ENCODE measurements at regions not wholly inside any gene's neighbourhood (a gene's known extent, or its start where the extent isn't known, plus 50 kb on each side); places are given as distances from the start of the nearest gene placed in this dataset.

DNA sequence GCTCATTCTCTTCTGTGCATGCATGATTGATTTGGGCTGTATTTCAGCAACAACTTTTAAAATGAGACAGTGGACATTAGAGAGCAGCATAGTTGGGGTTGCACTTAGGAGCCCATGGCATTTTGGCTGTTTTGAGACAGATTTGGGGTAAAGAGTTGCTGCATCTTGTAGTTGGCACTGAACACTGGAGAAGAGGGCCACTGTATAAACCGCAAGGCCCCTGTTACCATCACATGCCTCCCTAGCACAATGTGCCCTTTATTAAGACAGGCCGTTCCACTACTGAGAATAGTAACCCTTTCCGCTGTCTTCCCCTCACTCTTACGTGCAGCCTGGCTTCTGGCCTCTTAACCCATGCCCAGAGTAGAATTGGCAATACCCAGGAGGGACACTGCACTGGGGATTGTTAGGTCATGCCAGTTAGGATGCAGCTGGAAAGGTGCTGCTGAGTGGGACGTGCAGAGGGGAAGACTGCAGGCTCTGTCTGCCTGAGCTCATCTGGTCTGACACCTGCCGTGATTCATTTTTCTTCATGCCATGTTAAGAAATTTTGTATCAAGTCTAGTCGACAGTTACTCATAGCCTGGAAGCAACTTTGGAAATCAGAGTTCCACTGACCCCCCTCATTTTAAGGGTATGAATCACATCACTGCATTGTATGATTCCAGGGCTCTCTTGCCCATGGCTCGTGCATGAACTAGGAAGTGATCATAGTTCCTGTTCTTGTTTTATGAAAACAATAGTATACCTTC is 146.9 kb upstream of the DMRT1 start:
- no peak for DNase-seq

GRCh38 chr9:695252-695651 is 146.2 kb upstream of the DMRT1 start:
- DNase-seq, result no peak

DNA sequence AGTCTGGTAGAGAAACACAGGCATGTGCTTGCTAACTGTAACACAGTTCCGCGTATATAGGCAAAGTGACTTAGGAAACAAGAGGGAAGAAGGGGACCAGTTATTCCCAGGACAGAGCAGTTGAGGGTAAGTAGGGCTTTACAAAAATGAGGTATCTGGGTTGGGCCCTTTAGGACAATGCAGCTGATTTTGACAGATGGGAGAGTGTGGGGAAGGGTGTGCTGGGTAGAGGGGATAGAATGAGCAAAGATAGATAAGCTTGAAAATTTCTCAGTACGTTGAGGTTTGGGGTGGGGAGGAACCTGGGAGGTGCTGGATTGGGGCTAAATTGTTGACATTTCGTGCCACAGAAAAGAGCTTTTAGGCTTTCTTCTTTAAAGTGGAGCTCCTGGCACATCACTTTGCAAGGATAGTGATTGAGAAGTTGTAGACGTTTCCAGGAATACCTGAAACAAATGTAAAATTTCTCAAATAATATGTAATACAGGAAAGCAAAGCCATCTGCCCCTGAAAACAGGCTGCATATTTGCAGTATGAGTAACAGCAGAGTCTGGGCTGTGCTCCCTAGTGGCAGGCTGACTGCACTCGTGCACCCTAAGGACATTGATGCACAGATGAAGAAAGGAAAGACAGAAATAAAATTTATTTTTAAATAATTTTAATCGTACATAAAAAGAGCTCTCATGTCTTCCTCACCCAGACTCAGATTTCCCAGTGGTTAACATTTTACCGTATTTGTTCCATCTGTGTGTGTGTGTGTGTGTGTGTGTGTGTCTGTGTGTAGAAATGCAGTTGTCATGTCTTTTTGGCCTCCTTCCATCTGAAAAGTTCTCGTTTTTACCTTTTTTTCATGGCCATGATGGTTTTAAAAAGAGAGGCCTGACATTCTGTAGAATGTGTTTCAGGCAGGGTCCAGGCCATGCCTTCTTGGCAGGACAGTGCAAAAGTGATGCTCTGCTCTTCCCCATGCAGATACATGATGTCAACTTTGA is 144.9 kb upstream of the DMRT1 start:
- DNase-seq, result no peak

GRCh38 chr9:698276-698675 is 143.2 kb upstream of the DMRT1 start:
- no peak for DNase-seq

DNA sequence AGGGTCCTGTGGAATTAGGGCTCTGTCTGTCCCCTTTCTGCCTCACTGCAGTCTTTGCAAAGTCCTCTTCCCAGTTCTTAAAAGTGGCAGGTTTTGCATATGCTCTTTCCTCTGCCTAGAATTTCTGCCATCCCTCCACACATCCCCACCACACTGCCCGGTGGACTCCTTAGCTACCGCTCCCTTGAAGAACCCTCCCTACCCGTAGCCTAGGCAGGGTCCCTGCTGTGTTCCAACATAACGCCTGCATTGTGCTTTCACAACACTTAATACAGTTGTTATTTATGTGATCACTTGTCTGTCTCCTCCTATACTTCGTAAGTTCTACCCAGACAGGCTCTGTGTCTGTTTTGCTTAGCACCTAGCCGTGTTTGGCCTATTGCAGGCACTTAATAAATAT is 142.5 kb upstream of the DMRT1 start:
- no peak for DNase-seq

- DNase-seq, result no peak
Observed at GRCh38 chr9:699396-699795, 142.1 kb upstream of the DMRT1 start.

DNA sequence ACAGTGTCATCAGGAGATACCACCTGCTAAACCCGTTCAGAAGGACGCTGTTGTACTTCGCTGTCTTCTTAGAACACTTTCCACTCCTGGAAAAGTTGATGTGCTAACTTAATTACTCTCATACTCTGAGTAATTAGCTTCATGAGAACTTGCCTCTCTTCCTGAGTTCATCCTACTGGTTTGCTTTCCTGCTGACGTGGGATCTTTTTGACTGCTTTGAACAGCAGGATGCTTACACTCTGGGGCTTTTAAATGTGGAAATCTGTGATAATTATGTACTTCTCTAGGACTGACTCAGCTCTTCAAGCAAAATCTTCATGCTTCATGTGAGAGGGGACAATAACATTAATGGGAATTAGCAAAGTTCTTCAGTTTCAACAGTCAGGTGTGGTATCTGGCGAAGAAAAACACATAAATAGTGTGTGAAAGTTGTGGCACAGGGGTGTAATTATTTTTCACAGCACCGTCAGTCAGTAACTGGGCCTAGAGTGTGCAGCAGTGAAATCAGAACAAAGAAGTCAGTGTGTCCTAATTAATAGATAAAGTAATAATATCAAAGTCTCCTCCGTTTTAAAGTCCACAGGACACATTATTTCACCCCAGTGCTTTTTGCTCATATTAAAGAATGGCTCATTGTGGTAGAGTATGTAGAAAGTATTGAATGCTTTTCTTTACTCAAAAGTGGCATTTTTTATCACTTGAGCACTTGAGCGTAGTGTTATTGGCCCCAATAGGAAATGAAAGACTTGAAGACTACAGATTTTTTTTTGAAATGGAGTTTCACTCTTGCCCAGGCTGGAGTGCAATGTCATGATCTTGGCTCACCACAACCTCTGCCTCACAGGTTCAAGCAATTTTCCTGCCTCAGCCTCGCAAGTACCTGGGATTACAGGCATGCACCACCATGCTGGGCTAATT is 140.9 kb upstream of the DMRT1 start:
- DNase-seq, result no peak

- no peak for DNase-seq
Observed at GRCh38 chr9:703392-703791, 138.1 kb upstream of the DMRT1 start.

- no peak for DNase-seq
Observed at GRCh38 chr9:706073-706472, 135.4 kb upstream of the DMRT1 start.

GRCh38 chr9:706606-707459 is 134.7 kb upstream of the DMRT1 start:
- DNase-seq, result no peak

DNA sequence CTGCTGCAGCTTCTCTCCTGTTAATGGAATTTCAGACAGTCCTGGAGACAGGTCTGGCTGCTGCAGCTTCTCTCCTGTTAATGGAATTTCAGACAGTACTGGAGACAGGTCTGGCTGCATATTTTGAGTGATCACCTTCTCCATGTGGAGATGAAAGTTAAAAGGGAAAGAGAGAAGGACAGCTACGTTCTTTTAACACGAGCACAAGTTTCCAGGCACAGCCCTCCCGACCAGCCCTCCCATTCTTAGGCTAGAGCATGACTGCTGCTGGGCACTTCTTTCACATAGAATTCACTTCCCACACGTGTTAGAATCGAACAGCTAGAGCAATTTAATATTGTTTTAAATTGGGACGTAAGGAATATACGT is 133.3 kb upstream of the DMRT1 start:
- no peak for DNase-seq

GRCh38 chr9:708551-709432 is 132.7 kb upstream of the DMRT1 start:
- no peak for DNase-seq

DNA sequence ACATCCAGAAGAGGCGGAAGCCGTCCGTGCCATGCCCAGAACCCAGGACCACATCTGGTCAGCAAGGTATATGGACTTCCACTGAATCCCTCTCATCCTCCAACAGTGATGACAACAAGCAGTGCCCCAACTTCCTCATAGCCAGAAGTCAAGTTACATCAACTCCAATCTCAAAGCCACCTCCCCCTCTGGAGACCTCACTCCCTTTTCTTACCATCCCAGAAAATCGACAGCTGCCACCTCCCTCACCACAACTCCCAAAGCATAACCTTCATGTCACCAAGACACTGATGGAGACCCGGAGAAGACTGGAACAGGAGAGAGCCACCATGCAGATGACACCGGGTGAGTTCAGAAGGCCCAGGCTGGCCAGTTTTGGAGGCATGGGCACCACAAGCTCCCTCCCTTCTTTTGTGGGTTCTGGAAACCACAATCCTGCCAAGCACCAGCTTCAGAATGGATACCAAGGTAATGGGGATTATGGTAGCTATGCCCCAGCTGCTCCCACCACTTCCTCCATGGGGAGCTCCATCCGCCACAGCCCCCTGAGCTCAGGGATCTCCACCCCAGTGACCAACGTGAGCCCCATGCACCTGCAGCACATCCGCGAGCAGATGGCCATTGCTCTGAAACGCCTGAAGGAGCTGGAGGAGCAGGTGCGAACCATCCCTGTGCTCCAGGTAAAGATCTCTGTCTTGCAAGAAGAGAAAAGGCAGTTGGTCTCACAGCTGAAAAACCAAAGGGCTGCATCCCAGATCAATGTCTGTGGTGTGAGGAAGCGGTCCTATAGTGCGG is 130.3 kb upstream of the DMRT1 start:
- DNase-seq, result no peak

DNA sequence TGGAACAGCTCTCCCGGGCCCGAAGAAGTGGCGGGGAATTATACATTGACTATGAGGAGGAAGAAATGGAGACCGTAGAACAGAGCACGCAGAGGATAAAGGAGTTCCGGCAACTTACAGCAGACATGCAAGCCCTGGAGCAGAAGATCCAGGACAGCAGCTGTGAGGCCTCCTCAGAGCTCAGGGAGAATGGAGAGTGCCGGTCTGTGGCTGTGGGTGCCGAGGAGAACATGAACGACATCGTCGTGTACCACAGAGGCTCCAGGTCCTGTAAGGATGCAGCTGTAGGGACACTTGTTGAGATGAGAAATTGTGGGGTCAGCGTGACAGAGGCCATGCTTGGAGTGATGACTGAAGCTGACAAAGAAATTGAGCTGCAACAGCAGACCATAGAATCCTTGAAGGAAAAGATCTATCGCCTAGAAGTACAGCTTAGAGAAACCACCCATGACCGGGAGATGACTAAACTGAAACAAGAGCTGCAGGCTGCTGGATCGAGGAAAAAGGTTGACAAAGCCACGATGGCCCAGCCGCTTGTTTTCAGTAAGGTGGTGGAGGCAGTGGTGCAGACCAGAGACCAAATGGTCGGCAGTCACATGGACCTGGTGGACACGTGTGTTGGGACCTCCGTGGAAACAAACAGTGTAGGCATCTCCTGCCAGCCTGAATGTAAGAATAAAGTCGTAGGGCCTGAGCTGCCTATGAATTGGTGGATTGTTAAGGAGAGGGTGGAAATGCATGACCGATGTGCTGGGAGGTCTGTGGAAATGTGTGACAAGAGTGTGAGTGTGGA is 129.5 kb upstream of the DMRT1 start:
- DNase-seq, result no peak

DNA sequence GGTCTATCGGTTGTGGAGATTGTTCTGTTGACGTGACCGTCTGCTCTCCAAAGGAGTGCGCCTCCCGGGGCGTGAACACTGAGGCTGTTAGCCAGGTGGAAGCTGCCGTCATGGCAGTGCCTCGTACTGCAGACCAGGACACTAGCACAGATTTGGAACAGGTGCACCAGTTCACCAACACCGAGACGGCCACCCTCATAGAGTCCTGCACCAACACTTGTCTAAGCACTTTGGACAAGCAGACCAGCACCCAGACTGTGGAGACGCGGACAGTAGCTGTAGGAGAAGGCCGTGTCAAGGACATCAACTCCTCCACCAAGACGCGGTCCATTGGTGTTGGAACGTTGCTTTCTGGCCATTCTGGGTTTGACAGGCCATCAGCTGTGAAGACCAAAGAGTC is 128.9 kb upstream of the DMRT1 start:
- DNase-seq, result no peak

- DNase-seq, result no peak
Observed at GRCh38 chr9:713091-713490, 128.4 kb upstream of the DMRT1 start.

DNA sequence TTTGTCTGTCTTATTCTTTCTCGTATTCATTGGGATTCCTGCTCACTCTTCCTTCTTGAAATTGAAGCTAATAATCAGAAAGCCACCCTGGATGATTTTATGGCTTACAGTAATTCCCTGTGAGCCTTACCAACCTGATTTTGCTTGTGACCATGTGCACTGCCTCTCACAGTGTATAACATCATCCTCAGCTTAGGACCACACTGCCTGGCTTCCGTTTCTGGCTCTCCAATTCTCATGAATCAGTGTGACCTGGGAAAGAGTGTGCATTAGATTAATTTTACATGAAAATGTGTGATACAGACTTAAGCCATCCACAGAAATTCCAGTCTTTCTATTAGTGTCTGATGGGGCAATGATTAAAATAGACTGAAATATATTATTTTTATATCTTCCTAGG is 126.8 kb upstream of the DMRT1 start:
- no peak for DNase-seq

- no peak for DNase-seq
Observed at GRCh38 chr9:715300-715699, 126.2 kb upstream of the DMRT1 start.

DNA sequence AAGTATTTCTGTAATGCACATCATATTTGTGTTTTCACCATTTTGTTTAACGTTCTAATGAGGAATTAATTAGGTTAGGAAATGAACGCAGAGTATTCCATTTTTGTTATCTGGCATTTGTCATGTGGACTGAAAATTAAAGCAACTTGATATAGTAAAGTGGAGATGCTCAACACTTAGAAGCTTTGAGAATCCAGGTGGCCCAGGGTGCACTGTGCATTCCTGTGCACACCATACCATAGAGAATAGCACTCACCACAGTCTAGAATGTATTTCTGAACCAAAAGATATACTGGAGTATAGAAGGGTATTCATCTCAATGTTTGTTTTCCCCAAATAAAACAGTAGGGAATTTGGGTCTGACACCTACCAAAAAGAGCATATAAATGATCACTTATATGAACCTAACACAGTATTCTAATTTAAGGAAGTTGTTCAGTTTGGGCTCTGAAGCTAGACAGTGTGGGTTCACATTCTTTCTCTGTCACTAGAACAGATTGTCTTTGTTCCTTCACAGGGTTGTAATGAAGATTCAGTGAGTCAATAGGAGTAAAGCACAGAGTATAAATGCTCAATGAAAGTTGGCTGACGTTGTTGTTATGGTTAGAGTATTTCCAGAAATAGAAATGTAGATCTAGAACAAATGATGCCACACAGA is 125.6 kb upstream of the DMRT1 start:
- DNase-seq, result no peak
